ENCODE measurements at regions not wholly inside any gene's neighbourhood (a gene's known extent, or its start where the extent isn't known, plus 50 kb on each side); places are given as distances from the start of the nearest gene placed in this dataset.

- Mint-ChIP-seq H3K27me3 (ENCODE audit: unreplicated experiment) (no peaks in the 10 kb centered on the region), H3K9me3 (ENCODE audit: unreplicated experiment) (peaks cover 2% of the 10 kb centered on the region), H3K4me1 (ENCODE audit: low read depth, unreplicated experiment) (no peaks in the 10 kb centered on the region), H3K36me3 (ENCODE audit: unreplicated experiment) (no peaks in the 10 kb centered on the region), H3K4me3 (ENCODE audit: unreplicated experiment) (no peak overlapping the region), H3K27ac (ENCODE audit: unreplicated experiment) (no peak overlapping the region)
- TF ChIP-seq CTCF (IDR thresholded peaks at IDR 0.05; ENCODE audit: partially characterized antibody, unreplicated experiment): no peak
- DNase-seq: no peak
Observed at GRCh38 chrX:20383477-20383876, 116.8 kb upstream of the RPS6KA3 start.

GRCh38 chrX:20382518-20383297 lies 116.0 kb upstream of the RPS6KA3 start:
- no peak for DNase-seq
- Mint-ChIP-seq H3K36me3 (ENCODE audit: unreplicated experiment) (no peaks in the 10 kb centered on the region), H3K4me3 (ENCODE audit: unreplicated experiment) (no peak overlapping the region), H3K9me3 (ENCODE audit: unreplicated experiment) (no peaks in the 10 kb centered on the region), H3K27me3 (ENCODE audit: unreplicated experiment) (no peaks in the 10 kb centered on the region), H3K4me1 (ENCODE audit: low read depth, unreplicated experiment) (no peaks in the 10 kb centered on the region), H3K27ac (ENCODE audit: unreplicated experiment) (no peak overlapping the region)
- no peak for TF ChIP-seq CTCF (IDR thresholded peaks at IDR 0.05; ENCODE audit: partially characterized antibody, unreplicated experiment)

GRCh38 chrX:20382082-20382481 lies 115.4 kb upstream of the RPS6KA3 start:
- H3K36me3 Mint-ChIP-seq (ENCODE audit: unreplicated experiment): no peaks in the 10 kb centered on the region
- H3K4me1 Mint-ChIP-seq (ENCODE audit: low read depth, unreplicated experiment): no peaks in the 10 kb centered on the region
- DNase-seq: no peak
- H3K27me3 Mint-ChIP-seq (ENCODE audit: unreplicated experiment): no peaks in the 10 kb centered on the region
- no peaks in the 10 kb centered on the region for H3K9me3 Mint-ChIP-seq (ENCODE audit: unreplicated experiment)
- no peak overlapping the region for H3K4me3 Mint-ChIP-seq (ENCODE audit: unreplicated experiment)
- no peak for TF ChIP-seq CTCF (IDR thresholded peaks at IDR 0.05; ENCODE audit: partially characterized antibody, unreplicated experiment)
- no peak overlapping the region for H3K27ac Mint-ChIP-seq (ENCODE audit: unreplicated experiment)

- no peaks in the 10 kb centered on the region for H3K4me1 Mint-ChIP-seq (ENCODE audit: low read depth, unreplicated experiment)
- no peaks in the 10 kb centered on the region for H3K36me3 Mint-ChIP-seq (ENCODE audit: unreplicated experiment)
- no peak for TF ChIP-seq CTCF (IDR thresholded peaks at IDR 0.05; ENCODE audit: partially characterized antibody, unreplicated experiment)
- H3K27ac Mint-ChIP-seq (ENCODE audit: unreplicated experiment): no peak overlapping the region
- H3K4me3 Mint-ChIP-seq (ENCODE audit: unreplicated experiment): no peak overlapping the region
- no peaks in the 10 kb centered on the region for H3K9me3 Mint-ChIP-seq (ENCODE audit: unreplicated experiment)
- no peak for DNase-seq
- no peaks in the 10 kb centered on the region for H3K27me3 Mint-ChIP-seq (ENCODE audit: unreplicated experiment)
Observed at GRCh38 chrX:20378233-20378920, 111.7 kb upstream of the RPS6KA3 start.

- DNase-seq: no peak
- H3K27me3 Mint-ChIP-seq (ENCODE audit: unreplicated experiment): no peaks in the 10 kb centered on the region
- TF ChIP-seq CTCF (IDR thresholded peaks at IDR 0.05; ENCODE audit: partially characterized antibody, unreplicated experiment): no peak
- H3K27ac Mint-ChIP-seq (ENCODE audit: unreplicated experiment): no peak overlapping the region
- no peak overlapping the region for H3K4me3 Mint-ChIP-seq (ENCODE audit: unreplicated experiment)
- no peaks in the 10 kb centered on the region for H3K36me3 Mint-ChIP-seq (ENCODE audit: unreplicated experiment)
- H3K4me1 Mint-ChIP-seq (ENCODE audit: low read depth, unreplicated experiment): no peaks in the 10 kb centered on the region
- no peaks in the 10 kb centered on the region for H3K9me3 Mint-ChIP-seq (ENCODE audit: unreplicated experiment)
Observed at GRCh38 chrX:20374900-20375438, 108.3 kb upstream of the RPS6KA3 start.
